SK-N-SH treated with all-trans-retinoic acid at 6 μM for 48 hours (cell line): ENCODE measurements at regions not wholly inside any gene's neighbourhood (a gene's known extent, or its start where the extent isn't known, plus 50 kb on each side); places are given as distances from the start of the nearest gene placed in this dataset.

Source experiments
- GLIS3 ChIP-seq: fragments of 250-450 bp; sonication (Bioruptor Pico); IDR thresholded peaks from 2 replicates; pipeline ENCODE4 v1.5.0; 2020; ENCODE audit warnings: mild to moderate bottlenecking, moderate library complexity
- PATZ1 ChIP-seq: fragments of 250-450 bp; sonication (Bioruptor Pico); IDR thresholded peaks from 2 replicates; pipeline ENCODE4 v1.8.0; 2020; ENCODE audit warnings: mild to moderate bottlenecking, moderate library complexity, borderline replicate concordance
- ZFP30 ChIP-seq: fragments of 450-650 bp; formaldehyde crosslinking; IDR thresholded peaks from 2 replicates; pipeline ENCODE4 v1.5.0; 2022; ENCODE audit warnings: mild to moderate bottlenecking, moderate library complexity

- no peak for TF ChIP-seq GLIS3
- no peak for TF ChIP-seq PATZ1
- no peak for TF ChIP-seq ZFP30 (CRISPR knock-in tag)
Measured at GRCh38 chr3:139285691-139286090, 58.1 kb upstream of the MRPS22 start.
